HepG2 (cell line): ENCODE measurements at regions not wholly inside any gene's neighbourhood (a gene's known extent, or its start where the extent isn't known, plus 50 kb on each side); places are given as distances from the start of the nearest gene placed in this dataset.

ENCODE experiments used
- ATF4 ChIP-seq, 2 experiments: fragments of 450-650 bp in 1 of 2; sonication (generic) in 1 of 2; formaldehyde crosslinking; IDR thresholded peaks; 2 replicates each; pipeline versions ENCODE4 v1.5.0 to v1.8.0; 2020 to 2022; ENCODE audit warnings: mild to moderate bottlenecking in 1 of 2, missing genetic modification reagents in 1 of 2
- ESRRA ChIP-seq: sonication (generic); formaldehyde crosslinking; IDR thresholded peaks from 2 replicates; pipeline ENCODE4 v1.5.1; 2020; ENCODE audit warnings: mild to moderate bottlenecking, low read depth, missing genetic modification reagents
- HMGXB3 ChIP-seq: sonication (generic); formaldehyde crosslinking; IDR thresholded peaks from 2 replicates; pipeline ENCODE4 v1.4.0; 2020; ENCODE audit warnings: missing genetic modification reagents, borderline replicate concordance
- PHF8 ChIP-seq: sonication (generic); formaldehyde crosslinking; IDR thresholded peaks from 2 replicates; pipeline ENCODE4 v1.5.0; 2020; ENCODE audit warnings: missing genetic modification reagents
- SP1 ChIP-seq, 2 experiments: fragments of 450-650 bp in 1 of 2; sonication (generic) in 1 of 2; formaldehyde crosslinking in 1 of 2; IDR thresholded peaks; 2 replicates each; pipeline versions ENCODE4 v1.4.0 to v1.6.1; 2016 to 2020; ENCODE audit warnings: missing genetic modification reagents in 1 of 2
- SRSF9 ChIP-seq: fragments of 200-400 bp; formaldehyde crosslinking; IDR thresholded peaks from 2 replicates; pipeline ENCODE4 v1.6.1; 2018; ENCODE audit warnings: borderline replicate concordance, mild to moderate bottlenecking, low read depth, low read length; ENCODE audit not compliant: insufficient read depth, poor library complexity, severe bottlenecking
- STAG1 ChIP-seq: sonication (generic); formaldehyde crosslinking; IDR thresholded peaks from 2 replicates; pipeline ENCODE4 v1.4.0; 2020; ENCODE audit warnings: missing genetic modification reagents
- STAT5B ChIP-seq: sonication (generic); formaldehyde crosslinking; IDR thresholded peaks from 2 replicates; pipeline ENCODE4 v1.4.0; 2020; ENCODE audit warnings: missing genetic modification reagents
- TRIM22 ChIP-seq: fragments of 450-650 bp; IDR thresholded peaks from 2 replicates; pipeline ENCODE4 v1.6.1; 2017
- ZFP91 ChIP-seq: sonication (generic); formaldehyde crosslinking; IDR thresholded peaks from 2 replicates; pipeline ENCODE4 v1.9.0; 2022; ENCODE audit warnings: missing genetic modification reagents, mild to moderate bottlenecking, borderline replicate concordance
- ZNF292 ChIP-seq: sonication (generic); formaldehyde crosslinking; IDR thresholded peaks from 2 replicates; pipeline ENCODE4 v1.8.1; 2022; ENCODE audit warnings: mild to moderate bottlenecking, low read depth, missing genetic modification reagents, borderline replicate concordance
- ZNF570 ChIP-seq: sonication (generic); formaldehyde crosslinking; IDR thresholded peaks from 2 replicates; pipeline ENCODE4 v1.4.0; 2020; ENCODE audit warnings: mild to moderate bottlenecking, missing genetic modification reagents, borderline replicate concordance
- ZNF775 ChIP-seq: sonication (generic); formaldehyde crosslinking; IDR thresholded peaks from 2 replicates; pipeline ENCODE4 v1.4.0; 2020; ENCODE audit warnings: missing genetic modification reagents, mild to moderate bottlenecking, moderate library complexity, borderline replicate concordance
- ZSCAN25 ChIP-seq: sonication (generic); formaldehyde crosslinking; IDR thresholded peaks from 2 replicates; pipeline ENCODE4 v1.8.0; 2022; ENCODE audit warnings: mild to moderate bottlenecking, missing genetic modification reagents

GRCh38 chr20:53734006-53734688, 140.5 kb upstream of the ZNF217 start (continued):
- no peak for TF ChIP-seq HMGXB3
- TF ChIP-seq PHF8 (CRISPR knock-in tag), result no peak
- no peak for TF ChIP-seq TRIM22
- TF ChIP-seq ZNF570 (CRISPR knock-in tag), result no peak
- TF ChIP-seq ATF4 (CRISPR knock-in tag; IDR thresholded peaks at IDR 0.05), result no peak
- 0 out of 2 replicates have a peak, but pooled peaks have one; percentile 25 for TF ChIP-seq ZNF292 (CRISPR knock-in tag)
- TF ChIP-seq STAG1, result peak; percentile 54
- no peak; the same call in 1 of the 2 replicates for TF ChIP-seq ZFP91 (CRISPR knock-in tag)
- no peak for TF ChIP-seq ZNF775
- TF ChIP-seq ZSCAN25 (CRISPR knock-in tag), result 0 out of 2 replicates have a peak, but pooled peaks have one; percentile 21
- no peak for TF ChIP-seq ESRRA (CRISPR knock-in tag)
- TF ChIP-seq SP1 (IDR thresholded peaks at IDR 0.05), result no peak
- TF ChIP-seq SP1 (CRISPR knock-in tag; IDR thresholded peaks at IDR 0.05), result no peak
- no peak for TF ChIP-seq STAT5B
- TF ChIP-seq SRSF9, result no peak
